PC-9 (cell line): ENCODE measurements at regions not wholly inside any gene's neighbourhood (a gene's known extent, or its start where the extent isn't known, plus 50 kb on each side); places are given as distances from the start of the nearest gene placed in this dataset.

ENCODE experiments used
- BruUV-seq: library from RNA; stranded (reverse); fragments of 400-500 nt; replicated peaks from 2 replicates; lab custom pipeline; 2021; lab: Mats Ljungman, UMichigan
- CTCF ChIA-PET: fragments of 300-600 bp; sonication (Branson Sonifier 250); formaldehyde crosslinking; loops from one replicate; lab custom pipeline; 2022; ENCODE audit warnings: antibody characterized with exemption; lab: Charles Lee
- POLR2A ChIA-PET: fragments of 300-600 bp; sonication (Branson Sonifier 250); formaldehyde crosslinking; loops from one replicate; lab custom pipeline; 2022; ENCODE audit warnings: antibody characterized with exemption; ENCODE audit not compliant: unreplicated experiment; lab: Charles Lee
- DNase-seq, 2 experiments: peaks; one replicate each; pipeline versions ENCODE4 v3.0.0 to v3.0.0-alpha.2; 2015 to 2022; ENCODE audit warnings: mixed read lengths in 1 of 2
- H2AFZ ChIP-seq: fragments of 200-600 bp; sonication (generic); 2 replicates; pipeline ENCODE4 v1.8.1; 2017; ENCODE audit warnings: antibody characterized with exemption
- H3F3A ChIP-seq: fragments of 200-600 bp; sonication (generic); 2 replicates; pipeline ENCODE4 v1.8.1; 2017; ENCODE audit warnings: antibody characterized with exemption, mild to moderate bottlenecking, low read depth; ENCODE audit not compliant: insufficient read depth
- H3K27ac ChIP-seq: fragments of 200-600 bp; sonication (generic); 2 replicates; pipeline ENCODE4 v1.6.1; 2016; ENCODE audit warnings: mixed run types
- H3K27me3 ChIP-seq: fragments of 200-600 bp; sonication (generic); 2 replicates; pipeline ENCODE4 v1.6.1; 2016; ENCODE audit warnings: low read depth, mixed run types; ENCODE audit not compliant: insufficient read depth
- H3K36me3 ChIP-seq: fragments of 200-600 bp; sonication (generic); 2 replicates; pipeline ENCODE4 v1.6.1; 2016; ENCODE audit warnings: low read depth, mixed run types
- H3K4me1 ChIP-seq: fragments of 200-600 bp; sonication (generic); replicated peaks from 2 replicates; pipeline ENCODE4 v1.6.1; 2016; ENCODE audit warnings: mixed run types; ENCODE audit not compliant: insufficient read depth
- H3K4me2 ChIP-seq: fragments of 200-600 bp; sonication (generic); 2 replicates; pipeline ENCODE4 v1.6.1; 2017; ENCODE audit warnings: mixed run types
- H3K4me3 ChIP-seq: fragments of 200-600 bp; sonication (generic); 2 replicates; pipeline ENCODE4 v1.6.1; 2016; ENCODE audit warnings: mixed run types
- H3K79me2 ChIP-seq: fragments of 200-600 bp; sonication (generic); 2 replicates; pipeline ENCODE4 v1.6.1; 2017; ENCODE audit warnings: low read depth, mixed run types
- H3K9me2 ChIP-seq: fragments of 200-600 bp; sonication (generic); 2 replicates; pipeline ENCODE4 v1.8.1; 2017; ENCODE audit warnings: mild to moderate bottlenecking; ENCODE audit not compliant: insufficient read depth
- H3K9me3 ChIP-seq: fragments of 200-600 bp; sonication (generic); 2 replicates; pipeline ENCODE4 v1.8.1; 2016; ENCODE audit warnings: low read depth; ENCODE audit not compliant: insufficient read depth
- H4K20me1 ChIP-seq: fragments of 200-600 bp; sonication (generic); 2 replicates; pipeline ENCODE4 v1.8.1; 2017; ENCODE audit not compliant: insufficient read depth
- EZH2 ChIP-seq: fragments of 200-600 bp; sonication (generic); IDR thresholded peaks from 2 replicates; pipeline ENCODE4 v1.8.0; 2017; ENCODE audit warnings: antibody characterized with exemption, low read depth
- intact Hi-C: fragments of 100-400 bp; cut with micrococcal nuclease; formaldehyde crosslinking; loops from one replicate; pipeline ENCODE4 v1.10.0; 2022; ENCODE audit not compliant: unreplicated experiment
- TF ChIP-seq, protein P1 (sequence below): fragments of 200-600 bp; sonication (generic); conservative IDR thresholded peaks from 2 replicates; pipeline ENCODE4 v1.6.1; 2017; ENCODE audit warnings: mixed run types, antibody characterized with exemption, mild to moderate bottlenecking, moderate library complexity

DNA sequence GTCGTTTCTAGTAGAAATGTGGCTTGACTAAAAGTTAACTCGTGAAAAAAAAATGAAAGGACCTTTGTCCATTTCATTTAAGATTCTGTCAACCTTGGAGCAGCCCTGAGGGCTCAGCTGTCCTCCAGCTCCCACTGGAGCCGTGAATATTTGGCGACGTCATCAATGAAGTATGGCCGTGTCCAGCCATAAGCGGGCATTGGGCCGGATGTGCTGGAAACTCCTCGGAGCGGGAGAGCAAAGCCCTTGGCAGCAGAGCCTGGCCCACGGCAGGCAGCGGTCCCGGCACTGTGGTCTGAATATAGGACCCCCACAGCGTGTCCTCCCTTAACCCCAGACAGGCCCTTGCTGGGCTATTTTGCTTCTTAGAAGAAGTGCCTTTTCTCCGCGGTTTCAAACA is 50.0 kb downstream of the JAKMIP3 start:
- intact Hi-C loops: no loop called here

DNA sequence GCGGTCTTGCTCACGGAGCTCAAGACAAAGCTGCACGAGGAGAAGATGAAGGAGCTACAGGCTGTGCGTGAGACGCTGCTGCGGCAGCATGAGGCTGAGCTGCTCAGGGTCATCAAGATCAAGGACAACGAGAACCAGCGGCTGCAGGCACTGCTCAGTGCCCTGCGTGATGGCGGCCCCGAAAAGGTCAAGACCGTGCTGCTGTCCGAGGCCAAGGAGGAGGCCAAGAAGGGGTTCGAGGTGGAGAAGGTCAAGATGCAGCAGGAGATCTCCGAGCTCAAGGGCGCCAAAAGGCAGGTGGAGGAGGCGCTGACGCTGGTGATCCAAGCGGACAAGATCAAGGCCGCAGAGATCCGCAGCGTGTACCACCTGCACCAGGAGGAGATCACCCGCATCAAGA is 51.4 kb downstream of the JAKMIP3 start:
- no TSS peak for BruUV-seq
- Histone ChIP-seq H3K4me3 (no peak overlapping the region), H4K20me1 (no peaks in the 10 kb centered on the region), H3K9me2 (no peaks in the 10 kb centered on the region), H3F3A (no peaks in the 10 kb centered on the region), H3K27ac (no peak overlapping the region), H3K27me3 (no peaks in the 10 kb centered on the region), H3K79me2 (no peaks in the 10 kb centered on the region), H3K36me3 (no peaks in the 10 kb centered on the region), H3K4me1 (no peaks in the 10 kb centered on the region), H2AFZ (no peak overlapping the region), H3K9me3 (no peaks in the 10 kb centered on the region), H3K4me2 (no peak overlapping the region)
- intact Hi-C loops: no loop called here
- ChIA-PET CTCF (no interaction called here), POLR2A (no interaction called here)
- no peak for DNase-seq
- no peak for TF ChIP-seq EZH2
- TF ChIP-seq, protein P1, sequence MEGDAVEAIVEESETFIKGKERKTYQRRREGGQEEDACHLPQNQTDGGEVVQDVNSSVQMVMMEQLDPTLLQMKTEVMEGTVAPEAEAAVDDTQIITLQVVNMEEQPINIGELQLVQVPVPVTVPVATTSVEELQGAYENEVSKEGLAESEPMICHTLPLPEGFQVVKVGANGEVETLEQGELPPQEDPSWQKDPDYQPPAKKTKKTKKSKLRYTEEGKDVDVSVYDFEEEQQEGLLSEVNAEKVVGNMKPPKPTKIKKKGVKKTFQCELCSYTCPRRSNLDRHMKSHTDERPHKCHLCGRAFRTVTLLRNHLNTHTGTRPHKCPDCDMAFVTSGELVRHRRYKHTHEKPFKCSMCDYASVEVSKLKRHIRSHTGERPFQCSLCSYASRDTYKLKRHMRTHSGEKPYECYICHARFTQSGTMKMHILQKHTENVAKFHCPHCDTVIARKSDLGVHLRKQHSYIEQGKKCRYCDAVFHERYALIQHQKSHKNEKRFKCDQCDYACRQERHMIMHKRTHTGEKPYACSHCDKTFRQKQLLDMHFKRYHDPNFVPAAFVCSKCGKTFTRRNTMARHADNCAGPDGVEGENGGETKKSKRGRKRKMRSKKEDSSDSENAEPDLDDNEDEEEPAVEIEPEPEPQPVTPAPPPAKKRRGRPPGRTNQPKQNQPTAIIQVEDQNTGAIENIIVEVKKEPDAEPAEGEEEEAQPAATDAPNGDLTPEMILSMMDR: no peak

More for the DNA sequence above, 50.0 kb downstream of the JAKMIP3 start:
- Histone ChIP-seq H3K4me1 (no peaks in the 10 kb centered on the region), H3K27me3 (no peaks in the 10 kb centered on the region), H2AFZ (no peak overlapping the region), H3K4me3 (no peak overlapping the region), H3K4me2 (no peak overlapping the region), H3K36me3 (no peaks in the 10 kb centered on the region), H4K20me1 (no peaks in the 10 kb centered on the region), H3K27ac (no peak overlapping the region), H3K79me2 (no peaks in the 10 kb centered on the region), H3K9me2 (no peaks in the 10 kb centered on the region), H3F3A (no peaks in the 10 kb centered on the region), H3K9me3 (no peaks in the 10 kb centered on the region)
- TF ChIP-seq EZH2: no peak
- TF ChIP-seq, protein P1: no peak
- POLR2A ChIA-PET: no interaction called here
- CTCF ChIA-PET: no interaction called here
- no TSS peak for BruUV-seq
- no peak for DNase-seq

DNA sequence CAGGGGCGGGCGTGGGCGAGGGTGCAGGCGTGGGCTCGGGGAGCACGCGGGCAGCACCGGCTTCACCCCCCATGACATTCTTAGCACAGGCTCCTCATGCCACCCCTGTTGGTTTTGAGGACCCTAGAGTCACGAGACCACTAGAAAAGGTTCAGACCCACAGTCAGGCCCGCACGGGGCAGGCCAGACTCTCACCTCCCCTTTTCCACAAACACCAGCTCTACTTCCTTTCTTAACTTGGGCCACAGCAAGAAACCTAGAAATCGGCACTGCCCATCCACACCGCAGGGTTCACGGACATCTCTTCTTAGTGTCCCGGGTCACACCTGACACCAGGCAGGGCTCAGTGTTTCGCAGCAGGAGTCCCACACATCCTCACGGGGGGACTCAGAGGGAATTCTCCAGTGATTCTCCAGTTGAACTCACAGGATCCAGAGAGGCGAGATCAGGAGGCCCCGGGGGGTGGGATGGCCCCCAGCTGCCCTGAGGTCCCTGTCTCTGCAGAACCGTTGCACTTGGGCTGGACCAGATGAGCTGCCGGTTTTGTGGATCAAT is 52.0 kb downstream of the JAKMIP3 start:
- Histone ChIP-seq H3K4me1 (no peaks in the 10 kb centered on the region), H3K27me3 (no peaks in the 10 kb centered on the region), H3K4me2 (no peak overlapping the region), H2AFZ (no peak overlapping the region), H3K36me3 (no peaks in the 10 kb centered on the region), H3K4me3 (no peak overlapping the region), H4K20me1 (no peaks in the 10 kb centered on the region), H3K9me2 (no peaks in the 10 kb centered on the region), H3K27ac (no peak overlapping the region), H3F3A (no peaks in the 10 kb centered on the region), H3K9me3 (no peaks in the 10 kb centered on the region), H3K79me2 (no peaks in the 10 kb centered on the region)
- no peak for DNase-seq
- intact Hi-C loops: no loop called here
- no TSS peak for BruUV-seq
- CTCF ChIA-PET: no interaction called here
- TF ChIP-seq, protein P1: no peak
- TF ChIP-seq EZH2: no peak
- POLR2A ChIA-PET: no interaction called here
